Stomach smooth muscle (tissue), 2 donors: ENCODE measurements at regions not wholly inside any gene's neighbourhood (a gene's known extent, or its start where the extent isn't known, plus 50 kb on each side); places are given as distances from the start of the nearest gene placed in this dataset.

Experiments used
- H3K27ac ChIP-seq: one replicate; pipeline ENCODE4 v1.7.0; 2013; ENCODE audit warnings: mild to moderate bottlenecking, low read length, inconsistent platforms
- H3K27me3 ChIP-seq, 2 donors: one replicate each; pipeline ENCODE4 v1.7.0; 2013; ENCODE audit warnings: low read length in 2 of 2; ENCODE audit not compliant: insufficient read depth in 2 of 2, control insufficient read depth in 1 of 2
- H3K36me3 ChIP-seq, 2 donors: one replicate each; pipeline ENCODE4 v1.7.0; 2013; ENCODE audit warnings: low read length in 2 of 2; ENCODE audit not compliant: control insufficient read depth in 2 of 2, insufficient read depth in 2 of 2
- H3K4me1 ChIP-seq: one replicate; pipeline ENCODE4 v1.7.0; 2013; ENCODE audit warnings: low read length; ENCODE audit not compliant: control insufficient read depth, insufficient read depth
- H3K4me3 ChIP-seq, 2 donors: one replicate each; pipeline ENCODE4 v1.7.0; 2013; ENCODE audit warnings: low read length in 2 of 2
- H3K9ac ChIP-seq, 2 donors: one replicate each; pipeline ENCODE4 v1.7.0; 2013; ENCODE audit warnings: low read length in 2 of 2, mild to moderate bottlenecking in 1 of 2
- H3K9me3 ChIP-seq, 2 donors: one replicate each; pipeline ENCODE4 v1.7.0; 2013; ENCODE audit warnings: low read length in 2 of 2; ENCODE audit not compliant: control insufficient read depth in 2 of 2
- donor health status: healthy.
- donor health status: Pancreatic carcinoma.

GRCh38 chr19:31821346-31821745, 472.1 kb upstream of the TSHZ3 start:
- H3K9ac ChIP-seq, result no peak overlapping the region
- no peaks in the 10 kb centered on the region for H3K36me3 ChIP-seq
- H3K4me3 ChIP-seq, result no peak overlapping the region
- no peaks in the 10 kb centered on the region for H3K4me1 ChIP-seq
- no peaks in the 10 kb centered on the region for H3K9me3 ChIP-seq
- no peaks in the 10 kb centered on the region for H3K27me3 ChIP-seq
- no peak overlapping the region for H3K27ac ChIP-seq

- Histone ChIP-seq H3K27me3 (peaks cover 0 to 2% of the 10 kb centered on the region in 2 donors), H3K36me3 (no peaks in the 10 kb centered on the region), H3K9me3 (no peaks in the 10 kb centered on the region), H3K9ac (no peak overlapping the region), H3K4me1 (no peaks in the 10 kb centered on the region), H3K27ac (no peak overlapping the region), H3K4me3 (no peak overlapping the region)
These were observed 476.2 kb upstream of the TSHZ3 start for GRCh38 chr19:31825134-31826094.

DNA sequence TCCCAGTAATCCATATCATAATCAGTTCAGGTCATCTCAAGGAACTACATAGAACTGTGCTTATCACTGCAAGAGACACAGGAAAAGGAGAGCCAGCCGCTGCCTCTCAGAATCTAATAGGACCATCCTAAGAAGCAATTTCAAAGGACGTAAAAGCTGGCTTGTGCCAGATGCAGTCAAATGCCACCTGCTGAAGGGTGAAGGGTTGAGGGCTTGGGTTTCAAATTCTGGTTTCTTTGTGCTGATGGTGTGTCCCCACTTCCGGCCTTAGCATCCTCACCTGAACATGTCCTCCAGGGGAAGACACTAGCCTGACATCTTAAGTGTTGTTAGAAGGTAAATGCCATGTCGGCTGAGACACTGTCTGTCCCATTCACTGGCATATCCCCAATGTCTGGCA, 477.1 kb upstream of the TSHZ3 start:
- Histone ChIP-seq H3K36me3 (no peaks in the 10 kb centered on the region), H3K27ac (no peak overlapping the region), H3K4me1 (no peaks in the 10 kb centered on the region), H3K9ac (no peak overlapping the region), H3K9me3 (no peaks in the 10 kb centered on the region), H3K27me3 (peaks cover 0 to 2% of the 10 kb centered on the region in 2 donors), H3K4me3 (no peak overlapping the region)

DNA sequence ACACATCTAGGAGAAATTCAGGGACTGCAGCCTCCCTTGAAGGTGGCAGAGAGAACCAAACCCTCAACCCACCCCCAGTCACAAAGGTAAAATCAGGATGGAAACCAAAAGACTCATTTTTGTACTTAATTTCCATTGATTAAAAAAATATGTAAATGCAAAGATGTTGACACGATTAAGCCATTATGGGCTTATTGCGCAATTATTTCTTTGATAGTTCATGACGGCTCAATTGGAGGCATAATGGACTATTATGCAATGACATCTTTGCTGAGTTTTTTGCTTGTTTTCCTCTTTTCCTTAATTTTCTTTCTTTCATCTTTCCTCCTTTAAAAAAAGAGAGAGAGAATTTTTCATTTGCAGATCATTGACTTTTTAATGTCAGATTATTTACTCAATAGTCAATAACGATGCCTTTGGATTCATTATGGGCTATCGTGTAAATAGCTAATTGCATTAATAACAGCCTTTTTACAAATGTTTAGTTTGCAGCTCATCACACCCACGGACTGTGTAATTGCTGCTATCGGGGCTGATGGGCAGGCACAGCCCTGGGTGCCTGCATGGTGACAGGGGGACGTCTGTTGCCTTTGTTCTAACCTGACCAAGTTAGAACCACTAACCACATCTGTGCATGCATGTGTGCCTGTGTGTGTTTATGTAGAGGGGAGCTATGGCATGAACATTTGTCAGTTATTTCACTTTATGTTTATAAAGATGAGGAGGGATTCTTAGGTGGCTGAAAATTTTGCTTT, 482.4 kb upstream of the TSHZ3 start:
- Histone ChIP-seq H3K9me3 (peaks cover 4% of the 10 kb centered on the region in 2 donors), H3K4me3 (no peak overlapping the region), H3K36me3 (no peaks in the 10 kb centered on the region), H3K27ac (no peak overlapping the region), H3K9ac (no peak overlapping the region), H3K27me3 (peaks cover 0 to 2% of the 10 kb centered on the region in 2 donors), H3K4me1 (no peaks in the 10 kb centered on the region)

- Histone ChIP-seq H3K27ac (no peak overlapping the region), H3K36me3 (no peaks in the 10 kb centered on the region), H3K4me3 (no peak overlapping the region), H3K27me3 (peaks cover 0 to 2% of the 10 kb centered on the region in 2 donors), H3K9me3 (peaks cover 4% of the 10 kb centered on the region in 2 donors), H3K9ac (no peak overlapping the region), H3K4me1 (no peaks in the 10 kb centered on the region)
These were observed 482.9 kb upstream of the TSHZ3 start for GRCh38 chr19:31832176-31832548.

DNA sequence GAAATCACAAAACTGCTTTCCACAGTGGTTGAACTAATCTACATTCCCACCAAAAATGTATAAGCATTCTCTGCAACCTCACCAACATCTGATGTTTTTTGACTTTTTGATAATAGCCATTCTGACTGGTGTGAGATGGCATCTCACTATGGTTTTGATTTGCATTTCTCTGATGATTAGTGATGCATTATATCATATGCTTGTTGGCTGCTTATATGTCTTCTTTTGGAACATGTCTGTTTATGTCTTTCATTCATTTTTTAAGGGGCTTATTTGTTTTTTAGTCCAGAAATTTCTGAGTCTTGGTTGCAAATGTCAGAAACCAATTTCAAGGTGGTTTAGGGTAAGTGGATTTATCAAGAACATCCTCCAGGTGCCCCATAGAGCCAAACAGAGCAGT, 484.8 kb upstream of the TSHZ3 start:
- Histone ChIP-seq H3K9ac (no peak overlapping the region), H3K27me3 (no peaks in the 10 kb centered on the region), H3K27ac (no peak overlapping the region), H3K4me3 (no peak overlapping the region), H3K4me1 (peaks cover 2% of the 10 kb centered on the region), H3K36me3 (no peaks in the 10 kb centered on the region), H3K9me3 (peaks cover 4% of the 10 kb centered on the region in 2 donors)

GRCh38 chr19:31838163-31838815, 489.1 kb upstream of the TSHZ3 start:
- Histone ChIP-seq H3K27me3 (no peaks in the 10 kb centered on the region), H3K36me3 (no peaks in the 10 kb centered on the region), H3K9me3 (peaks cover 8% of the 10 kb centered on the region in 2 donors), H3K9ac (no peak overlapping the region), H3K4me1 (peaks cover 2% of the 10 kb centered on the region), H3K27ac (no peak overlapping the region), H3K4me3 (no peak overlapping the region)

- Histone ChIP-seq H3K9ac (no peak overlapping the region), H3K27me3 (no peaks in the 10 kb centered on the region), H3K4me3 (no peak overlapping the region), H3K27ac (no peak overlapping the region), H3K9me3 (peaks cover 4% of the 10 kb centered on the region in 2 donors), H3K4me1 (peaks cover 2% of the 10 kb centered on the region), H3K36me3 (no peaks in the 10 kb centered on the region)
These were observed 491.1 kb upstream of the TSHZ3 start for GRCh38 chr19:31840371-31840770.

- Histone ChIP-seq H3K9ac (no peak overlapping the region), H3K9me3 (peaks cover 4% of the 10 kb centered on the region in 2 donors), H3K4me1 (peaks cover 2% of the 10 kb centered on the region), H3K4me3 (no peak overlapping the region), H3K36me3 (no peaks in the 10 kb centered on the region), H3K27ac (no peak overlapping the region), H3K27me3 (no peaks in the 10 kb centered on the region)
These were observed 492.5 kb upstream of the TSHZ3 start for GRCh38 chr19:31841755-31842154.

- Histone ChIP-seq H3K9ac (no peak overlapping the region), H3K36me3 (no peaks in the 10 kb centered on the region), H3K4me3 (no peak overlapping the region), H3K27me3 (no peaks in the 10 kb centered on the region), H3K27ac (no peak overlapping the region), H3K9me3 (no peaks in the 10 kb centered on the region), H3K4me1 (no peaks in the 10 kb centered on the region)
These were observed 482.3 kb upstream of the ZNF507 start for GRCh38 chr19:31863122-31863521.
